CD4-positive, alpha-beta T cell treated with Interleukin-6 at 100 ng/mL for 8 hours (primary cell): ENCODE measurements at regions not wholly inside any gene's neighbourhood (a gene's known extent, or its start where the extent isn't known, plus 50 kb on each side); places are given as distances from the start of the nearest gene placed in this dataset.
"Not testable (repeated sequence)": the region's sequence is repeated elsewhere in the genome, so short reads cannot be mapped to it uniquely, and the experiment has no call there.

Source experiments
- DNase-seq: peaks from one replicate; pipeline ENCODE4 v3.0.0-alpha.2; 2020; ENCODE audit warnings: mixed read lengths, low spot score

- DNase-seq: no peak
Measured at GRCh38 chr11:38582151-38582550, 1984.1 kb upstream of the RAG2 start.

GRCh38 chr11:38577769-38578168 lies 1979.7 kb upstream of the RAG2 start:
- DNase-seq: no peak

GRCh38 chr11:38562562-38562961 lies 1964.5 kb upstream of the RAG2 start:
- DNase-seq: no peak

- no peak for DNase-seq
Measured at GRCh38 chr11:38553148-38553547, 1955.1 kb upstream of the RAG2 start.

GRCh38 chr11:38547462-38547861 lies 1949.4 kb upstream of the RAG2 start:
- no peak for DNase-seq

GRCh38 chr11:38543986-38544385 lies 1946.0 kb upstream of the RAG2 start:
- no peak for DNase-seq

GRCh38 chr11:38543311-38543710 lies 1945.3 kb upstream of the RAG2 start:
- DNase-seq: no peak

- no peak for DNase-seq
Measured at GRCh38 chr11:38538866-38539680, 1941.0 kb upstream of the RAG2 start.

GRCh38 chr11:38530226-38530625 lies 1932.2 kb upstream of the RAG2 start:
- DNase-seq: no peak

- DNase-seq: no peak
Measured at GRCh38 chr11:38524945-38525344, 1926.9 kb upstream of the RAG2 start.

GRCh38 chr11:38517991-38518390 lies 1920.0 kb upstream of the RAG2 start:
- DNase-seq: no peak

GRCh38 chr11:38512830-38513229 lies 1914.8 kb upstream of the RAG2 start:
- DNase-seq: not testable (repeated sequence)

- DNase-seq: no peak
Measured at GRCh38 chr11:38510041-38510440, 1912.0 kb upstream of the RAG2 start.

GRCh38 chr11:38503876-38504275 lies 1905.8 kb upstream of the RAG2 start:
- no peak for DNase-seq

- no peak for DNase-seq
Measured at GRCh38 chr11:38498721-38499120, 1900.7 kb upstream of the RAG2 start.

- no peak for DNase-seq
Measured at GRCh38 chr11:38491986-38492385, 1894.0 kb upstream of the RAG2 start.

GRCh38 chr11:38481391-38481790 lies 1883.4 kb upstream of the RAG2 start:
- no peak for DNase-seq

- DNase-seq: no peak
Measured at GRCh38 chr11:38476808-38477575, 1879.0 kb upstream of the RAG2 start.

GRCh38 chr11:38461751-38462150 lies 1863.7 kb upstream of the RAG2 start:
- DNase-seq: no peak

- DNase-seq: no peak
Measured at GRCh38 chr11:38460896-38461295, 1862.9 kb upstream of the RAG2 start.

- no peak for DNase-seq
Measured at GRCh38 chr11:38460429-38460828, 1862.4 kb upstream of the RAG2 start.

GRCh38 chr11:38456371-38456770 lies 1858.3 kb upstream of the RAG2 start:
- DNase-seq: no peak

- no peak for DNase-seq
Measured at GRCh38 chr11:38448284-38448683, 1850.2 kb upstream of the RAG2 start.
